Fibroblast of lung (primary cell): ENCODE measurements at regions not wholly inside any gene's neighbourhood (a gene's known extent, or its start where the extent isn't known, plus 50 kb on each side); places are given as distances from the start of the nearest gene placed in this dataset.

ENCODE experiments used
- DNase-seq, 2 donors: peaks; one replicate each; pipeline versions ENCODE4 v3.0.0 to v3.0.0-alpha.2; 2010; ENCODE audit warnings: low read depth in 2 of 2
- H2AFZ ChIP-seq: 2 replicates; pipeline ENCODE4 v1.5.1; 2012; ENCODE audit warnings: low read length, control low read depth, inconsistent platforms
- H3K27ac ChIP-seq: 2 replicates; pipeline ENCODE4 v1.5.1; 2011; ENCODE audit warnings: low read length, control low read depth; ENCODE audit not compliant: insufficient read depth
- H3K27me3 ChIP-seq: 2 replicates; pipeline ENCODE4 v1.5.1; 2011; ENCODE audit warnings: mild to moderate bottlenecking, low read length; ENCODE audit not compliant: control insufficient read depth, insufficient read depth
- H3K36me3 ChIP-seq: 2 replicates; pipeline ENCODE4 v1.5.1; 2011; ENCODE audit warnings: low read length; ENCODE audit not compliant: control insufficient read depth, insufficient read depth
- H3K4me1 ChIP-seq: 2 replicates; pipeline ENCODE4 v1.5.1; 2011; ENCODE audit warnings: low read length; ENCODE audit not compliant: control insufficient read depth, insufficient read depth; ENCODE audit errors: extremely low read depth
- H3K4me2 ChIP-seq: 2 replicates; pipeline ENCODE4 v1.5.1; 2011; ENCODE audit warnings: low read length, control low read depth; ENCODE audit not compliant: insufficient read depth; ENCODE audit errors: extremely low read depth
- H3K4me3 ChIP-seq, 4 experiments: fragments of 200-600 bp in 1 of 4; sonication (generic) in 1 of 4; replicated peaks in 1 of 4; 2 replicates each; pipeline ENCODE4 v1.5.1; 2011 to 2016; ENCODE audit warnings: low read length in 4 of 4, low read depth in 3 of 4, mild to moderate bottlenecking in 3 of 4, control low read depth in 2 of 4, inconsistent platforms in 1 of 4, mixed read lengths in 1 of 4; ENCODE audit not compliant: insufficient read depth in 1 of 4; ENCODE audit errors: control extremely low read depth in 1 of 4
- H3K79me2 ChIP-seq: 2 replicates; pipeline ENCODE4 v1.5.1; 2012; ENCODE audit warnings: mild to moderate bottlenecking, low read length, inconsistent platforms; ENCODE audit not compliant: control insufficient read depth, insufficient read depth
- H3K9ac ChIP-seq: 2 replicates; pipeline ENCODE4 v1.5.1; 2011; ENCODE audit warnings: mild to moderate bottlenecking, low read length, control low read depth; ENCODE audit not compliant: insufficient read depth
- H3K9me3 ChIP-seq: 2 replicates; pipeline ENCODE4 v1.5.1; 2012; ENCODE audit warnings: low read depth, low read length; ENCODE audit not compliant: control insufficient read depth, insufficient read depth
- H4K20me1 ChIP-seq: 2 replicates; pipeline ENCODE4 v1.5.1; 2011; ENCODE audit warnings: low read length; ENCODE audit not compliant: control insufficient read depth, insufficient read depth; ENCODE audit errors: extremely low read depth
- EZH2 ChIP-seq: IDR thresholded peaks from 2 replicates; pipeline ENCODE4 v1.5.1; 2012; ENCODE audit warnings: low read length, control low read depth, mild to moderate bottlenecking; ENCODE audit errors: missing control alignments
- TF ChIP-seq, protein P1 (sequence below), 2 donors: IDR thresholded peaks in 1 of 2; conservative IDR thresholded peaks in 1 of 2; 1 replicate in 1 of 2; 2 replicates in 1 of 2; pipeline ENCODE4 v1.5.1; 2011 to 2012; ENCODE audit warnings: low read length in 2 of 2, control low read depth in 1 of 2, inconsistent platforms in 1 of 2, low read depth in 1 of 2, mild to moderate bottlenecking in 1 of 2

DNA sequence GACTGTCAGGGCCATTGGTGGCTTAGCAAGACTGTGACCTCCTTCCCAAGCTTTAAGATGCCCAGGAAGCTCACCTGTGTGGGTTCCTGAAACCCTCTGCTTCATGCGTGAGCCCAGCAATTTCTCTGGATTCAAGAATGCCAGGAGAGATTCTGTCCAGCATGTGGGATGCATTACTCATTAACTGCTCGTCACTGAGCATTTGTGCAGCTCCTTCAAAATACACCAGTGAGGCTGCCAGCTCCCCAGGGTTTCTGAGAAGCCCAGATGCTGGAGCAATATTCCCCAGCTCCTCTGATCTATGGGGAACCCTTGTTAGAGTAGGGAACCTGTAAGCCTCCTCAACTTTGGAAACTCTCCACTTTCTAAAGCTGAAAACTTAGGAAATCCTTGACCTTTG is 126.5 kb downstream of the CHST1 start:
- H4K20me1 ChIP-seq: no peaks in the 10 kb centered on the region
- H3K36me3 ChIP-seq: no peaks in the 10 kb centered on the region
- no peak overlapping the region for H3K4me3 ChIP-seq
- no peak for DNase-seq
- no peaks in the 10 kb centered on the region for H3K9me3 ChIP-seq
- no peak overlapping the region for H3K9ac ChIP-seq
- H3K27ac ChIP-seq: no peak overlapping the region
- no peaks in the 10 kb centered on the region for H3K79me2 ChIP-seq
- no peaks in the 10 kb centered on the region for H3K4me1 ChIP-seq
- no peaks in the 10 kb centered on the region for H3K27me3 ChIP-seq
- TF ChIP-seq EZH2: no peak
- TF ChIP-seq, protein P1, sequence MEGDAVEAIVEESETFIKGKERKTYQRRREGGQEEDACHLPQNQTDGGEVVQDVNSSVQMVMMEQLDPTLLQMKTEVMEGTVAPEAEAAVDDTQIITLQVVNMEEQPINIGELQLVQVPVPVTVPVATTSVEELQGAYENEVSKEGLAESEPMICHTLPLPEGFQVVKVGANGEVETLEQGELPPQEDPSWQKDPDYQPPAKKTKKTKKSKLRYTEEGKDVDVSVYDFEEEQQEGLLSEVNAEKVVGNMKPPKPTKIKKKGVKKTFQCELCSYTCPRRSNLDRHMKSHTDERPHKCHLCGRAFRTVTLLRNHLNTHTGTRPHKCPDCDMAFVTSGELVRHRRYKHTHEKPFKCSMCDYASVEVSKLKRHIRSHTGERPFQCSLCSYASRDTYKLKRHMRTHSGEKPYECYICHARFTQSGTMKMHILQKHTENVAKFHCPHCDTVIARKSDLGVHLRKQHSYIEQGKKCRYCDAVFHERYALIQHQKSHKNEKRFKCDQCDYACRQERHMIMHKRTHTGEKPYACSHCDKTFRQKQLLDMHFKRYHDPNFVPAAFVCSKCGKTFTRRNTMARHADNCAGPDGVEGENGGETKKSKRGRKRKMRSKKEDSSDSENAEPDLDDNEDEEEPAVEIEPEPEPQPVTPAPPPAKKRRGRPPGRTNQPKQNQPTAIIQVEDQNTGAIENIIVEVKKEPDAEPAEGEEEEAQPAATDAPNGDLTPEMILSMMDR (conservative IDR thresholded peaks at IDR 0.05 in 1 of 2, IDR thresholded peaks at IDR 0.05 in 1 of 2; ENCODE audit: low read depth in 1 of 2, low read length in 2 of 2): no peak
- H2AFZ ChIP-seq: no peak overlapping the region
- H3K4me2 ChIP-seq: no peak overlapping the region

DNA sequence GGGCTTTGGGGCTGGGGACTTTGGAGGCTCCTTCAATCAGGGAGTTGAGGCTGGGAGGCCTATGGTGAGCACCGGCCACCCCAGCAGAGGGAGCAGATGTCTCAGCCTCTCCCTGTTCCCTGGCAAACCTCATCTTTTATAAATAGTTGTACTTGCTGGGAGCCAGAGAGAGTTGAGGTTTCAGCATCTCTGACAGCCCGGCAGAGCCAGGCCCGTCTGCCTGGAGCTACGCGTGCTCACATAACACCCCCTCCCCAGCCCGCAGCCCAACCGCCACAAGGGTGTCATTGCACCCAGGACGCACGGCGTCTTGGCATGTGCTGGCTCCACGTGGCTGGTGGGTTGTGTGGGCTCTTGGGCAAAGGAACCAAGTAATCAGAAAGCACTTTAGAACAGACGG is 127.1 kb downstream of the CHST1 start:
- DNase-seq: no peak
- Histone ChIP-seq H3K4me3 (no peak overlapping the region), H3K36me3 (no peaks in the 10 kb centered on the region), H2AFZ (no peak overlapping the region), H3K4me2 (no peak overlapping the region), H3K79me2 (no peaks in the 10 kb centered on the region), H3K9ac (no peak overlapping the region), H3K4me1 (no peaks in the 10 kb centered on the region), H3K9me3 (no peaks in the 10 kb centered on the region), H4K20me1 (no peaks in the 10 kb centered on the region), H3K27me3 (no peaks in the 10 kb centered on the region), H3K27ac (no peak overlapping the region)
- TF ChIP-seq, protein P1 (conservative IDR thresholded peaks at IDR 0.05 in 1 of 2, IDR thresholded peaks at IDR 0.05 in 1 of 2; ENCODE audit: low read depth in 1 of 2, low read length in 2 of 2): no peak
- no peak for TF ChIP-seq EZH2

DNA sequence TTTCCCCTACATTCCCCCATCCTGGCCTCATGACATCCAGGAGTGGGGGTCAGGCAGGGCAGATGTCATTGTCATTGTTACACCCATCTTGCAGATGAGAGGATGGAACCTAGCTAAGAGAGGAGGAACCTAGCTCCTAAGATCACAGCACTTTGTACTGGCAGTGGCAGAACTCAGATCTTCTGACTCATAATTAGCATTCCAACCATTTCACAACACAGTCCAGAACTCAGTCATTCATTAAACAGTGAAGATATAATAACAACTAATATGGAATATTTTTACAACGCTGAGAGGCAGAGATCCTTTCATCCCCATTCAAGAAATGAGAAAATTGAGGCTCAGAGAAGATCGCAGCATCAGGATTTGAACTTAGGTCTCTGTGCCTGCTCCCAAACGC is 127.8 kb downstream of the CHST1 start:
- no peaks in the 10 kb centered on the region for H4K20me1 ChIP-seq
- H2AFZ ChIP-seq: no peak overlapping the region
- H3K27me3 ChIP-seq: no peaks in the 10 kb centered on the region
- H3K27ac ChIP-seq: no peak overlapping the region
- no peak overlapping the region for H3K4me2 ChIP-seq
- no peaks in the 10 kb centered on the region for H3K36me3 ChIP-seq
- TF ChIP-seq, protein P1 (conservative IDR thresholded peaks at IDR 0.05 in 1 of 2, IDR thresholded peaks at IDR 0.05 in 1 of 2; ENCODE audit: low read depth in 1 of 2, low read length in 2 of 2): no peak
- no peak for TF ChIP-seq EZH2
- H3K4me3 ChIP-seq: no peak overlapping the region
- no peak overlapping the region for H3K9ac ChIP-seq
- H3K4me1 ChIP-seq: no peaks in the 10 kb centered on the region
- no peaks in the 10 kb centered on the region for H3K79me2 ChIP-seq
- no peak for DNase-seq
- no peaks in the 10 kb centered on the region for H3K9me3 ChIP-seq
